ENCODE measurements at regions not wholly inside any gene's neighbourhood (a gene's known extent, or its start where the extent isn't known, plus 50 kb on each side); places are given as distances from the start of the nearest gene placed in this dataset.

DNA sequence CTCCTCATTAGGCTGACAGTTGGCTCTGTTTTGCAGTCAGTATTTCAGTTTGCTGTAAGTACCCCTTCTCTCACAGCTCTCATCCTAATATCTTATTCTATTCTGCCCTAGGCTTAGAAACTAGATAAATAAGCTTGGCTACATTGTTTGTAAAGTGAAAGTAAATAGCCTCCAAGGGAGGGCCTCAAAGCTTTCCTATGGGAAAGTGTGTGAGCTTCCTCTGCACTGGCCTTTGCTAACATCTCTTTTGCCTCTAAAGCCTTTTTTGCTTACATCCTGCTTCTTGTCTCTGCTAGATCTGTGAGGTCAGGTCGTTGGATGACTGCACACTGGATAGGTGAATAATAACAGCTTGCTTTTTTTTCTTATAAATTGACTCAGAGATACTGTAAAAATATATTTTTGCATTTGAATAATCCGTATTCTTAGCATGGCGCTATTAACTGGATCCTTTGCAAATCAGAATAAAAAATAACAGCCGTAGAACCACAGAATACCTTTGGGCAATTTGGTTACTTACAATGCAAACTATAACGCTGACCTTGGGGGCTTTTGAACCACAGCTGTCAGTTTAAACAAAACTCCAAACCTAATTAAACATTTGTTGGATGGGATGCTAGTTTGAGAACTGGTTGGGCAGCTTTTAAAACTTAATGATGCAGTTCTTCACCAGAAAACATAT, 55.1 kb downstream of the TTC6 start:
- H3K9ac ChIP-seq (ENCODE audit: low read depth, low read length) = no peak overlapping the region
- no peaks in the 10 kb centered on the region for H3K27me3 ChIP-seq (ENCODE audit: control insufficient read depth, insufficient read depth, low read length)
- H3K9me3 ChIP-seq (replicated peaks; ENCODE audit: low read length) = no peaks in the 10 kb centered on the region
- no peaks in the 10 kb centered on the region for H3K36me3 ChIP-seq (ENCODE audit: insufficient read depth, low read length)
- no peak overlapping the region for H3K4me2 ChIP-seq (ENCODE audit: low read length)
- H3K4me1 ChIP-seq (ENCODE audit: control insufficient read depth, insufficient read depth, low read length) = peaks cover 9% of the 10 kb centered on the region
- H3K4me3 ChIP-seq (ENCODE audit: low read length) = no peak overlapping the region

DNA sequence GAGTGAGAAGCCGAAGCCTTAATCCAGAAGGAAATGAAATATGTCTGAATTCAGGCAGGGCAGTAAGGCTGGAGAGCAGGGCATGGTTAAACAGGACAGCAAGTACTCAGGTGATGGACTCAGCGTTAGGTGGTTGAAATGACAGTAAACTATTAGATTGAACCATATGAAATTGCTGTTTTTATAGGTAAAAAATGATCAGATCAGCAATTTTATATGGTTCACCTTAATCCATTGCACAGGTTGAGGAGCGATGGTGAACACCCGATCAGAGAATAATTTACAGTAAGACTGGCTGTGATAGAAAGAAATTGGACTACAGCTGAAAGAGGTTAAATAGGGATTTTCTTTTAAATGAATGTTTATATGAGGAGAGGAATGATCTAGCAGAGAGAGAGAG, 56.6 kb downstream of the TTC6 start:
- H3K36me3 ChIP-seq (ENCODE audit: insufficient read depth, low read length) = no peaks in the 10 kb centered on the region
- H3K9me3 ChIP-seq (replicated peaks; ENCODE audit: low read length) = no peaks in the 10 kb centered on the region
- no peak overlapping the region for H3K4me2 ChIP-seq (ENCODE audit: low read length)
- peaks cover 10% of the 10 kb centered on the region for H3K4me1 ChIP-seq (ENCODE audit: control insufficient read depth, insufficient read depth, low read length)
- no peaks in the 10 kb centered on the region for H3K27me3 ChIP-seq (ENCODE audit: control insufficient read depth, insufficient read depth, low read length)
- H3K4me3 ChIP-seq (ENCODE audit: low read length) = no peak overlapping the region
- H3K9ac ChIP-seq (ENCODE audit: low read depth, low read length) = no peak overlapping the region

DNA sequence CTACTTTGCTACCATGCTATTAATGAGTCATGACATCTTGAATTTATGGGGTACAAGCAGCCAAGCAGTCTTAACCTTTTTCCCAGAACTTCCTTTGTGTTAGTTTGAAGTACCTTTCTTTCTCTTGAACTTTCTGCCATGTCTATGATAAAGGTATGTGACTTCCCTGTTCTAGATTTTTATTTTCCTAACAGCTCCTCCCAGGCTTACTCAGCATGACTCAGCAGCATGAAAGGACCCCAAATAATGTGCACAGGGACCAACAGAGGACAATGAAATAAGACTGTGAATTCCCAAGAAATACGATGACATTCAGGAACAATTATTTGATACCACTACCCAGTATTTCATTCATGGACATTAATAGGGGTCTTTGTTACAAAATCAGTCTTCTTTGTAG, 60.0 kb downstream of the TTC6 start:
- no peak overlapping the region for H3K9ac ChIP-seq (ENCODE audit: low read depth, low read length)
- H3K4me3 ChIP-seq (ENCODE audit: low read length) = no peak overlapping the region
- H3K4me1 ChIP-seq (ENCODE audit: control insufficient read depth, insufficient read depth, low read length) = peaks cover 10% of the 10 kb centered on the region
- H3K9me3 ChIP-seq (replicated peaks; ENCODE audit: low read length) = no peaks in the 10 kb centered on the region
- peak overlapping the region; percentile 27 for H3K4me2 ChIP-seq (ENCODE audit: low read length)
- no peaks in the 10 kb centered on the region for H3K27me3 ChIP-seq (ENCODE audit: control insufficient read depth, insufficient read depth, low read length)
- no peaks in the 10 kb centered on the region for H3K36me3 ChIP-seq (ENCODE audit: insufficient read depth, low read length)

DNA sequence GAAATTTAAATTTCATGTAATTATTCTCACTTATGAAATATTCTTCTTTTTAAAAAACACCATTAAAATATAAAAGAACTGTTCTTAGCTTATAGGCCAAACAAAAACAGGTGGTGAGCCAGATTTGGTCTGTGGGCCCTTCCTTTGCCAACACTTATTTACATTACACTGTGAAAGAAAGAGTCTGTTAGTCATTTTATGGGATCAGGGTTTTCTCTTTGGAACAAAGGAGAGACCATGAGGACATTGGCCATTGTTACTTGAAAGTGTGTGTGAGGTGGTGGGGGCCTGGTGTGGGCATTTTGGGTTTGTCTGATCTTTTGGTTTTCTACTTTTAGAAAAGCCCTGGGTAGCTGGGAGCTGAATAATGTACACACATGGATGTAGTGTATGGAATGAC, 62.7 kb downstream of the TTC6 start:
- Histone ChIP-seq H3K36me3 (ENCODE audit: insufficient read depth, low read length) (no peaks in the 10 kb centered on the region), H3K4me2 (ENCODE audit: low read length) (no peak overlapping the region), H3K4me3 (ENCODE audit: low read length) (no peak overlapping the region), H3K4me1 (ENCODE audit: control insufficient read depth, insufficient read depth, low read length) (peaks cover 10% of the 10 kb centered on the region), H3K27me3 (ENCODE audit: control insufficient read depth, insufficient read depth, low read length) (no peaks in the 10 kb centered on the region), H3K9me3 (replicated peaks; ENCODE audit: low read length) (no peaks in the 10 kb centered on the region), H3K9ac (ENCODE audit: low read depth, low read length) (no peak overlapping the region)

DNA sequence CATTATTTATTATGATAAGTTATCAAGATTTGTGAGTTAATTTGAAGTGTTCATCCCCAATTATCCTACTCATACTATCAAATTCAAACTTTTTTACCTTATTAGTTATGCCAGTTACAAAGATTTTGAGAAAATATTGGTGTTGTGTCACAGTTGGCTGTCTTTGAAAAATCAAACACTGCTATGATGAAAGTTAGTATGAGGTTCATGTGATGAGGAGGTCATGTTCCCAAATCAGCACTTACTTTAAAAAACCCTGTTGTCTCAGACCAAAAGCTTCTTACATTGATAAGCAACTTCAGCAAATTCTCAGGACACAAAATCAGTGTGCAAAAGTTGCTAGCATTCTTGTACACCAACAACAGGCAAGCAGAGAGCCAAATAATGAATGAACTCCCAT, 68.1 kb downstream of the TTC6 start:
- H3K36me3 ChIP-seq (ENCODE audit: insufficient read depth, low read length) = no peaks in the 10 kb centered on the region
- H3K27me3 ChIP-seq (ENCODE audit: control insufficient read depth, insufficient read depth, low read length) = no peaks in the 10 kb centered on the region
- H3K9ac ChIP-seq (ENCODE audit: low read depth, low read length) = no peak overlapping the region
- H3K9me3 ChIP-seq (replicated peaks; ENCODE audit: low read length) = no peaks in the 10 kb centered on the region
- no peak overlapping the region for H3K4me3 ChIP-seq (ENCODE audit: low read length)
- peaks cover 1% of the 10 kb centered on the region for H3K4me1 ChIP-seq (ENCODE audit: control insufficient read depth, insufficient read depth, low read length)
- H3K4me2 ChIP-seq (ENCODE audit: low read length) = no peak overlapping the region

DNA sequence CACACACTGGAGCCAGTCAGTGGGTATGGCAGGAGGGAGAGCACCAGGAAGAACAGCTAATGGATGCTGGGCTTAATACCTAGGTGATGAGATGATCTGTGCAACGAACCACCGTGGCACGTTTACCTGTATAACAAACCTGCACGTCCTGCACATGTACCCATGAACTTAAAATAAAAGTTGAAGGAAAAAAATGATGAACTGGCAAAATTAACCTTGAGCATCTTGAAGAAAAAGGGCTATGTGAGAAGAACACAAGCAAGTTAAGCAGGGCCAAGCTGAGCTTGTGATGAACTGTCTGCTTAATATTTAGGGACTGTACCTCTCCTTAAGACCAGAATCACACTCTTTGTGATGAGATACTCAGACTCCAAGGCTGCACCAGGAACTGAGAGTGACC, 70.0 kb downstream of the TTC6 start:
- Histone ChIP-seq H3K9me3 (replicated peaks; ENCODE audit: low read length) (no peaks in the 10 kb centered on the region), H3K4me3 (ENCODE audit: low read length) (no peak overlapping the region), H3K4me2 (ENCODE audit: low read length) (no peak overlapping the region), H3K4me1 (ENCODE audit: control insufficient read depth, insufficient read depth, low read length) (peaks cover 2% of the 10 kb centered on the region), H3K36me3 (ENCODE audit: insufficient read depth, low read length) (no peaks in the 10 kb centered on the region), H3K9ac (ENCODE audit: low read depth, low read length) (no peak overlapping the region), H3K27me3 (ENCODE audit: control insufficient read depth, insufficient read depth, low read length) (no peaks in the 10 kb centered on the region)

DNA sequence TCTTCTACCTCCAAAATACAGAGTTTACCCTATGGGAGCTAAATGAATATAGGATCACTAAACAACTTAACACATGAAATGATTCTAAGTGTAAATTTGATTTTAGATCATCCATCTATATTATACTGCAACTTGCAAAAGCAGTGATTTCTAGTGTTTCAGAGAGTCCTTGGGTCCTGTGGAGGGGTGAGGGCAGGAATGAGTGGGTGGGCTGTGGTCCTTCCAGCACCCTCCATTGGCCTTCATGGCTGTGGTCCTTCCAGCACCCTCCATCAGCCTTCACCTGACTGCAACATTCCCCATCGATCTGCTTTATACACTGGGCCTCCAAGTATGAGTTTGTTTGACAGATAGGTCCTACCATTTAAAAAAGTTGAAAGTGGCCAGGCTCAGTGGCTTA, 70.5 kb downstream of the TTC6 start:
- H3K4me2 ChIP-seq (ENCODE audit: low read length) = no peak overlapping the region
- no peaks in the 10 kb centered on the region for H3K27me3 ChIP-seq (ENCODE audit: control insufficient read depth, insufficient read depth, low read length)
- H3K4me1 ChIP-seq (ENCODE audit: control insufficient read depth, insufficient read depth, low read length) = peaks cover 2% of the 10 kb centered on the region
- H3K9me3 ChIP-seq (replicated peaks; ENCODE audit: low read length) = no peaks in the 10 kb centered on the region
- H3K36me3 ChIP-seq (ENCODE audit: insufficient read depth, low read length) = no peaks in the 10 kb centered on the region
- no peak overlapping the region for H3K4me3 ChIP-seq (ENCODE audit: low read length)
- H3K9ac ChIP-seq (ENCODE audit: low read depth, low read length) = no peak overlapping the region

DNA sequence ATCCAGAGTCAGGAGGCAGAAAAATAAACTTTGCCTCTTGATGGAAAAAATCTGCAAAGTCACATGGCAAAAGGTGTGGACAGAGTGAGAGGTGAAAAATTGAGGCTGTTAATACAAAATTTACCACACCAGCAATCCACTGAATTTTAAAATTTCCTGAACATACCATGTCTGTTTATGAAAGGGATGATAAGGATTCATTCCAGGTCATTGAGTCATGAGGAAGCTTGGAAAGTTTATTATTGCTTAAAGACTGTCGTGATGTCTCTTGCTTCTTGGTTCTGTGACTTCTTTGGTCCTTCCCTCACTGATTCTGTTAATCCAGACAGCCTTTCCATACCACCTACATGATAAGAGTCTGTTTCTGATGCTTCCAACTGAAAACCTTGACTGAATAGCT, 73.2 kb downstream of the TTC6 start:
- H3K4me2 ChIP-seq (ENCODE audit: low read length) = no peak overlapping the region
- no peaks in the 10 kb centered on the region for H3K9me3 ChIP-seq (replicated peaks; ENCODE audit: low read length)
- H3K27me3 ChIP-seq (ENCODE audit: control insufficient read depth, insufficient read depth, low read length) = no peaks in the 10 kb centered on the region
- H3K9ac ChIP-seq (ENCODE audit: low read depth, low read length) = no peak overlapping the region
- H3K4me3 ChIP-seq (ENCODE audit: low read length) = no peak overlapping the region
- H3K4me1 ChIP-seq (ENCODE audit: control insufficient read depth, insufficient read depth, low read length) = peaks cover 2% of the 10 kb centered on the region
- no peaks in the 10 kb centered on the region for H3K36me3 ChIP-seq (ENCODE audit: insufficient read depth, low read length)

DNA sequence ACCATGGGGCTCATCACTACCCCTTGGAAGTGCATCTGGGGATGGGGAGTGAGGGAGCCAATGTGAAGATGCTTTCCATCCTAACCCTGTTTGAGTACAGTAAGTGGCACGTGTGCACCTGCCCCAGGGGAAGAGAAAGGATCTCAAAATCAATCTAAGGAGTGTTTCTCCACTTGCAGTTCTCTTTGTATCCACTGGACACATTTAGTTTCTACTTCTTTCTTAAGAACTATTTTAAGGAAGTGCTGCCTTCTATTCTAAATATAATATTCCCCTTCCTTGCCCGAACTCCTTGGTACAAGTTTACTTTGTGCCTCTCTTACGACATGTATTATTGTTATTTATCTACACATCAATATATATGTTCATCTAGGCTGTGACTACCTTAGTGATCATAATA, 73.8 kb downstream of the TTC6 start:
- Histone ChIP-seq H3K4me1 (ENCODE audit: control insufficient read depth, insufficient read depth, low read length) (peaks cover 2% of the 10 kb centered on the region), H3K27me3 (ENCODE audit: control insufficient read depth, insufficient read depth, low read length) (no peaks in the 10 kb centered on the region), H3K36me3 (ENCODE audit: insufficient read depth, low read length) (no peaks in the 10 kb centered on the region), H3K9ac (ENCODE audit: low read depth, low read length) (no peak overlapping the region), H3K9me3 (replicated peaks; ENCODE audit: low read length) (no peaks in the 10 kb centered on the region), H3K4me3 (ENCODE audit: low read length) (no peak overlapping the region), H3K4me2 (ENCODE audit: low read length) (no peak overlapping the region)

DNA sequence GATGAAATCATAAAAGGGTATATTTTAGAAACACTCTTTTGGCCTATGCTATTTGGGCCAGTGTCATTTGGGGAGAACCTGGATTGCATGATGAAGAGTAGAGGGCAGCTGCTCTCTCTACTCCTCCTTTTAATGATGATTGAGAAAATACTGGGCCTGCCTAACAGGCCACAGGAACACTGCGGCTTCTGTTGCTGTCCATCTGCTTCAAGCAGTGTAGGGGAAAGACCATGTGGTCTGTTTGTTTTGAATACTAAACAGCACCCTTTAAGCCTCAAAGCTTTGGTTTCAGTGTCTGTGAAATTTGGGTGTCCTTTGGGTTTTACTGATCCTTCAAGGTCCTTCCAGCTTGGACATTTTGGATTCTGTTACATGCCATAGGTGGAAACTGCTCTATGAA, 78.0 kb downstream of the TTC6 start:
- Histone ChIP-seq H3K4me3 (ENCODE audit: low read length) (no peak overlapping the region), H3K4me2 (ENCODE audit: low read length) (no peak overlapping the region), H3K4me1 (ENCODE audit: control insufficient read depth, insufficient read depth, low read length) (peaks cover 2% of the 10 kb centered on the region), H3K9ac (ENCODE audit: low read depth, low read length) (no peak overlapping the region), H3K36me3 (ENCODE audit: insufficient read depth, low read length) (no peaks in the 10 kb centered on the region), H3K9me3 (replicated peaks; ENCODE audit: low read length) (no peaks in the 10 kb centered on the region), H3K27me3 (ENCODE audit: control insufficient read depth, insufficient read depth, low read length) (no peaks in the 10 kb centered on the region)

DNA sequence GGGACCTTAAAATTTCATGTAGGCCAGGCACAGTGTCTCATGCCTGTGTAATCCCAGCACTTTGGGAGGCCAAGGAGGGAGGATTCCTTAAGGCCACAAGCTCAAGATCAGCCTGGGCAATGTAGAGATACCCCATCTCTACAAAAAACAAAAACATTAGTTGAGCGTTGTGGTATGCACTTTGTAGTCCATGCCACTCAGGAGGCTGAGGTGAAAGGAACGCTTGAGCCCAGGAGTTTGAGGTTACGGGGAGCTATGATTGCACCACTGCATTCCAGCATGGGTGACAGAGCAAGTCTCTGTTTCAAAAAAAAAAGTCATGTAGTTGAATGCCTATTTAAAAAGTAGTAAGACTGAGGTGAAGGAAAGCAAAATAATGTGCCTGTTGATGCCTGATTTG, 83.5 kb downstream of the TTC6 start:
- H3K9me3 ChIP-seq (replicated peaks; ENCODE audit: low read length) = no peaks in the 10 kb centered on the region
- no peaks in the 10 kb centered on the region for H3K27me3 ChIP-seq (ENCODE audit: control insufficient read depth, insufficient read depth, low read length)
- no peak overlapping the region for H3K4me3 ChIP-seq (ENCODE audit: low read length)
- H3K36me3 ChIP-seq (ENCODE audit: insufficient read depth, low read length) = no peaks in the 10 kb centered on the region
- H3K4me1 ChIP-seq (ENCODE audit: control insufficient read depth, insufficient read depth, low read length) = no peaks in the 10 kb centered on the region
- no peak overlapping the region for H3K9ac ChIP-seq (ENCODE audit: low read depth, low read length)
- no peak overlapping the region for H3K4me2 ChIP-seq (ENCODE audit: low read length)

DNA sequence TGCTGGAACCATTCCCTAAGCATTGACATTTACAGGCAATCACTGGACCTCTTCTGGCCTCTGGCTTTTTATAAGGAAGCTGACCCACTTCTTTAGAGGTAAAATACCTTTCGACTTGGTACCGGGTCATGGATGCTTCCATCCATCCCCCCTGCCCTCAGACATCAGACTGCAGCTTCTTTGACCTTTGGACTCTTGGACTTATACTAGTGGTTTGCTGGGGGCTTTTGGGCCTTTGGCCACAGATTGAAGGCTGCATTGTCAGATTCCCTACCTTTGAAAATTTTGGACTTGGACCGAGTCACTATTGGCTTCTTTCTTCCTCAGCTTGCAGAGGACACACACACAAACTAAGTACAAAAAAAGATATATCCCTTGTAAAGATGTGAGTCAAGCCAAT, 86.1 kb downstream of the TTC6 start:
- Histone ChIP-seq H3K4me1 (ENCODE audit: control insufficient read depth, insufficient read depth, low read length) (no peaks in the 10 kb centered on the region), H3K9ac (ENCODE audit: low read depth, low read length) (no peak overlapping the region), H3K27me3 (ENCODE audit: control insufficient read depth, insufficient read depth, low read length) (no peaks in the 10 kb centered on the region), H3K4me2 (ENCODE audit: low read length) (no peak overlapping the region), H3K9me3 (replicated peaks; ENCODE audit: low read length) (no peaks in the 10 kb centered on the region), H3K4me3 (ENCODE audit: low read length) (no peak overlapping the region), H3K36me3 (ENCODE audit: insufficient read depth, low read length) (no peaks in the 10 kb centered on the region)

Measured in skeletal muscle satellite cell (primary cell).